Mesenchymal stem cell (in vitro differentiated cells and primary cell): ENCODE measurements at regions not wholly inside any gene's neighbourhood (a gene's known extent, or its start where the extent isn't known, plus 50 kb on each side); places are given as distances from the start of the nearest gene placed in this dataset.

Source experiments
- DNase-seq: peaks from one replicate; pipeline ENCODE4 v3.0.0-alpha.2; 2013
- H2AFZ ChIP-seq: one replicate; pipeline ENCODE4 v1.6.1; 2013; ENCODE audit warnings: low read depth, mild to moderate bottlenecking, control low read depth, inconsistent platforms, low read length, moderate library complexity
- H2AK5ac ChIP-seq: 2 replicates; pipeline ENCODE4 v1.6.1; 2013; ENCODE audit warnings: low read length, moderate library complexity, mild to moderate bottlenecking, inconsistent platforms; ENCODE audit not compliant: severe bottlenecking
- H2BK120ac ChIP-seq: one replicate; pipeline ENCODE4 v1.6.1; 2013; ENCODE audit warnings: low read depth, mild to moderate bottlenecking, inconsistent platforms, low read length, moderate library complexity
- H2BK12ac ChIP-seq, 2 experiments: one replicate each; pipeline ENCODE4 v1.6.1; 2013; ENCODE audit warnings: inconsistent platforms in 2 of 2, low read length in 2 of 2, mild to moderate bottlenecking in 2 of 2, moderate library complexity in 2 of 2, control low read depth in 1 of 2
- H2BK15ac ChIP-seq: one replicate; pipeline ENCODE4 v1.6.1; 2013; ENCODE audit warnings: mild to moderate bottlenecking, low read depth, inconsistent platforms; ENCODE audit not compliant: poor library complexity, severe bottlenecking
- H2BK5ac ChIP-seq: 2 replicates; pipeline ENCODE4 v1.6.1; 2013; ENCODE audit warnings: low read depth, mild to moderate bottlenecking, low read length, control low read depth, inconsistent platforms; ENCODE audit not compliant: poor library complexity, severe bottlenecking
- H3K14ac ChIP-seq, 2 experiments: one replicate each; pipeline ENCODE4 v1.6.1; 2013; ENCODE audit warnings: inconsistent platforms in 2 of 2, low read length in 2 of 2, control low read depth in 1 of 2, mild to moderate bottlenecking in 1 of 2, moderate library complexity in 1 of 2
- H3K18ac ChIP-seq, 2 experiments: one replicate each; pipeline ENCODE4 v1.6.1; 2013; ENCODE audit warnings: inconsistent platforms in 2 of 2, low read length in 2 of 2, control low read depth in 1 of 2, low read depth in 1 of 2, mild to moderate bottlenecking in 1 of 2
- H3K23ac ChIP-seq, 2 experiments: one replicate each; pipeline ENCODE4 v1.6.1; 2013; ENCODE audit warnings: inconsistent platforms in 2 of 2, low read length in 2 of 2, mild to moderate bottlenecking in 2 of 2, moderate library complexity in 2 of 2, control low read depth in 1 of 2
- H3K27ac ChIP-seq: 2 replicates; pipeline ENCODE4 v1.5.1; 2013; ENCODE audit warnings: mild to moderate bottlenecking, moderate library complexity, low read length, control low read depth, inconsistent platforms; ENCODE audit not compliant: poor library complexity, severe bottlenecking
- H3K27me3 ChIP-seq, 2 experiments: 2 replicates each; pipeline versions ENCODE4 v1.6.1 to v1.7.0; 2013; ENCODE audit warnings: low read length in 2 of 2, mild to moderate bottlenecking in 2 of 2, moderate library complexity in 2 of 2, control low read depth in 1 of 2, inconsistent platforms in 1 of 2; ENCODE audit not compliant: control insufficient read depth in 1 of 2, insufficient read depth in 1 of 2
- H3K36me3 ChIP-seq, 2 experiments: 2 replicates each; pipeline versions ENCODE4 v1.6.1 to v1.7.0; 2013; ENCODE audit warnings: low read length in 2 of 2, control low read depth in 1 of 2, inconsistent platforms in 1 of 2, low read depth in 1 of 2, mild to moderate bottlenecking in 1 of 2; ENCODE audit not compliant: insufficient read depth in 2 of 2, control insufficient read depth in 1 of 2
- H3K4ac ChIP-seq, 2 experiments: one replicate each; pipeline ENCODE4 v1.6.1; 2013; ENCODE audit warnings: inconsistent platforms in 2 of 2, low read length in 2 of 2, mild to moderate bottlenecking in 2 of 2, moderate library complexity in 2 of 2, control low read depth in 1 of 2, low read depth in 1 of 2
- H3K4me1 ChIP-seq: 2 replicates; pipeline ENCODE4 v1.6.1; 2013; ENCODE audit warnings: low read depth, low read length, control low read depth; ENCODE audit not compliant: control insufficient read depth, insufficient read depth
- H3K4me2 ChIP-seq: 2 replicates; pipeline ENCODE4 v1.6.1; 2013; ENCODE audit warnings: low read length, mild to moderate bottlenecking, inconsistent platforms; ENCODE audit not compliant: poor library complexity, severe bottlenecking
- H3K4me3 ChIP-seq, 2 experiments: 2 replicates each; pipeline versions ENCODE4 v1.5.1 to v1.7.0; 2013; ENCODE audit warnings: low read length in 2 of 2, mild to moderate bottlenecking in 2 of 2, control low read depth in 1 of 2, low read depth in 1 of 2; ENCODE audit not compliant: insufficient read depth in 1 of 2
- H3K79me1 ChIP-seq: replicated peaks from 2 replicates; pipeline ENCODE4 v1.6.1; 2013; ENCODE audit warnings: mild to moderate bottlenecking, control low read depth, low read length, inconsistent platforms; ENCODE audit not compliant: poor library complexity, severe bottlenecking
- H3K9ac ChIP-seq: 2 replicates; pipeline ENCODE4 v1.7.0; 2013; ENCODE audit warnings: mild to moderate bottlenecking, low read length, moderate library complexity
- H3K9me3 ChIP-seq: 2 replicates; pipeline ENCODE4 v1.7.0; 2013; ENCODE audit warnings: mild to moderate bottlenecking, low read length; ENCODE audit not compliant: control insufficient read depth
- H4K8ac ChIP-seq: one replicate; pipeline ENCODE4 v1.6.1; 2013; ENCODE audit warnings: inconsistent platforms, mild to moderate bottlenecking, low read length, moderate library complexity
- H4K91ac ChIP-seq: one replicate; pipeline ENCODE4 v1.6.1; 2013; ENCODE audit warnings: mild to moderate bottlenecking, low read length, inconsistent platforms
- WGBS: methylation state at CpG from one replicate; pipeline ENCODE4 v1.1.7; 2013; ENCODE audit warnings: mixed read lengths; 5-methylcytosine and 5-hydroxymethylcytosine counted together

- Histone ChIP-seq H3K9me3 (no peaks in the 10 kb centered on the region), H2AFZ (no peak overlapping the region), H2BK5ac (no peak overlapping the region), H3K4me1 (peaks cover 3% of the 10 kb centered on the region), H3K4ac (no peak overlapping the region), H4K8ac (no peak overlapping the region), H2BK12ac (no peak overlapping the region), H3K27me3 (peaks cover 13 to 20% of the 10 kb centered on the region in 2 experiments), H3K4me2 (no peak overlapping the region), H3K27ac (no peak overlapping the region), H3K18ac (no peak overlapping the region), H3K4me3 (no peak overlapping the region), H2AK5ac (no peak overlapping the region), H4K91ac (no peak overlapping the region), H3K9ac (no peak overlapping the region), H3K79me1 (no peaks in the 10 kb centered on the region), H3K23ac (no peak overlapping the region), H2BK15ac (no peak overlapping the region), H2BK120ac (no peak overlapping the region), H3K14ac (peak overlapping the region in 1 of 2 experiments; percentile 53), H3K36me3 (no peaks in the 10 kb centered on the region)
- no peak for DNase-seq
These were observed 96.4 kb downstream of the CMPK2 start for GRCh38 chr2:6769346-6769745.

- H3K27ac ChIP-seq: no peak overlapping the region
- no peak overlapping the region for H3K4ac ChIP-seq
- H2BK12ac ChIP-seq: no peak overlapping the region
- no peak overlapping the region for H3K4me2 ChIP-seq
- no peak overlapping the region for H2AFZ ChIP-seq
- DNase-seq: no peak
- H2AK5ac ChIP-seq: no peak overlapping the region
- no peaks in the 10 kb centered on the region for H3K9me3 ChIP-seq
- H4K8ac ChIP-seq: no peak overlapping the region
- no peak overlapping the region for H3K18ac ChIP-seq
- peak overlapping the region in 1 of 2 experiments; percentile 29 for H3K4me3 ChIP-seq
- peaks cover 3% of the 10 kb centered on the region for H3K4me1 ChIP-seq
- H4K91ac ChIP-seq: no peak overlapping the region
- no peaks in the 10 kb centered on the region for H3K36me3 ChIP-seq
- no peaks in the 10 kb centered on the region for H3K79me1 ChIP-seq
- no peak overlapping the region for H2BK15ac ChIP-seq
- no peak overlapping the region for H2BK5ac ChIP-seq
- 94% methylated on average over 16 of the region's 16 CpGs for WGBS
- H2BK120ac ChIP-seq: no peak overlapping the region
- H3K27me3 ChIP-seq: peaks cover 13 to 20% of the 10 kb centered on the region in 2 experiments
- no peak overlapping the region for H3K9ac ChIP-seq
- H3K23ac ChIP-seq: no peak overlapping the region
- H3K14ac ChIP-seq: no peak overlapping the region
These were observed 95.7 kb downstream of the CMPK2 start for GRCh38 chr2:6770006-6770405.

- Histone ChIP-seq H2BK5ac (no peak overlapping the region), H2AK5ac (no peak overlapping the region), H3K4ac (no peak overlapping the region), H3K36me3 (no peaks in the 10 kb centered on the region), H3K4me2 (no peak overlapping the region), H3K27me3 (peaks cover 13 to 20% of the 10 kb centered on the region in 2 experiments), H3K9me3 (no peaks in the 10 kb centered on the region), H3K4me3 (no peak overlapping the region), H2BK15ac (no peak overlapping the region), H2BK120ac (no peak overlapping the region), H3K18ac (no peak overlapping the region), H4K8ac (no peak overlapping the region), H2AFZ (no peak overlapping the region), H2BK12ac (no peak overlapping the region), H3K9ac (no peak overlapping the region), H4K91ac (no peak overlapping the region), H3K27ac (no peak overlapping the region), H3K14ac (no peak overlapping the region), H3K4me1 (peaks cover 3% of the 10 kb centered on the region), H3K23ac (no peak overlapping the region), H3K79me1 (no peaks in the 10 kb centered on the region)
- no peak for DNase-seq
- 60% methylated on average over 16 of the region's 19 CpGs for WGBS
These were observed 93.8 kb downstream of the CMPK2 start for GRCh38 chr2:6771634-6772611.

GRCh38 chr2:6773007-6773693 is 92.6 kb downstream of the CMPK2 start:
- peak overlapping the region in 1 of 2 experiments; percentile 44 for H3K4me3 ChIP-seq
- H3K18ac ChIP-seq: no peak overlapping the region
- H2BK15ac ChIP-seq: no peak overlapping the region
- no peaks in the 10 kb centered on the region for H3K9me3 ChIP-seq
- H3K27ac ChIP-seq: no peak overlapping the region
- no peak overlapping the region for H3K9ac ChIP-seq
- H3K4ac ChIP-seq: no peak overlapping the region
- peak; percentile 31 for DNase-seq
- peaks cover 13 to 20% of the 10 kb centered on the region in 2 experiments for H3K27me3 ChIP-seq
- H2BK120ac ChIP-seq: no peak overlapping the region
- H3K4me2 ChIP-seq: peak overlapping the region; percentile 67
- 18% methylated on average over 23 of the region's 29 CpGs for WGBS
- H4K91ac ChIP-seq: no peak overlapping the region
- H4K8ac ChIP-seq: no peak overlapping the region
- H3K14ac ChIP-seq: no peak overlapping the region
- no peaks in the 10 kb centered on the region for H3K79me1 ChIP-seq
- H2AK5ac ChIP-seq: no peak overlapping the region
- no peak overlapping the region for H2AFZ ChIP-seq
- H3K4me1 ChIP-seq: peaks cover 3% of the 10 kb centered on the region
- no peaks in the 10 kb centered on the region for H3K36me3 ChIP-seq
- H3K23ac ChIP-seq: no peak overlapping the region
- H2BK12ac ChIP-seq: no peak overlapping the region
- peak overlapping the region; percentile 22 for H2BK5ac ChIP-seq
